ENCODE measurements at regions not wholly inside any gene's neighbourhood (a gene's known extent, or its start where the extent isn't known, plus 50 kb on each side); places are given as distances from the start of the nearest gene placed in this dataset.
A peak's percentile ranks its signal among the peaks of the same experiment; 100 is the strongest.
"Not testable (repeated sequence)": the region's sequence is repeated elsewhere in the genome, so short reads cannot be mapped to it uniquely, and the experiment has no call there.

- Histone ChIP-seq H3K36me3 (no peaks in the 10 kb centered on the region), H3K27ac (no peak overlapping the region), H3K4me3 (no peak overlapping the region), H3K27me3 (no peaks in the 10 kb centered on the region), H3K4me1 (no peaks in the 10 kb centered on the region), H3K9me3 (peaks cover 0 to 3% (median 0%) of the 10 kb centered on the region in 4 donors)
- peak in 1 of 2 donors; percentile 31 for DNase-seq
- no peak for TF ChIP-seq POLR2A (IDR thresholded peaks at IDR 0.05)
- TF ChIP-seq POLR2AphosphoS5 (IDR thresholded peaks at IDR 0.05): no peak
- TF ChIP-seq EP300 (IDR thresholded peaks at IDR 0.05): no peak
- TF ChIP-seq CTCF (IDR thresholded peaks at IDR 0.05): no peak
- 76 to 97% (median 86%) methylated on average over 3 of the region's 3 CpGs for WGBS, 5 donors
- intact Hi-C loops (cut with DNase I; ENCODE audit: low total_unique reads): no loop called here
These were observed 80.8 kb upstream of the RNU2-1 start for GRCh38 chr17:43314611-43315011.

- TF ChIP-seq POLR2A (IDR thresholded peaks at IDR 0.05): no peak
- no peak for TF ChIP-seq CTCF (IDR thresholded peaks at IDR 0.05)
- TF ChIP-seq POLR2AphosphoS5 (IDR thresholded peaks at IDR 0.05): no peak
- no peak for TF ChIP-seq EP300 (IDR thresholded peaks at IDR 0.05)
- H3K27ac ChIP-seq: no peak overlapping the region
- H3K4me3 ChIP-seq: no peak overlapping the region
- no peaks in the 10 kb centered on the region for H3K9me3 ChIP-seq
- 79 to 93% (median 90%) methylated on average over 5 of the region's 5 CpGs for WGBS, 5 donors
- H3K4me1 ChIP-seq: no peaks in the 10 kb centered on the region
- no peaks in the 10 kb centered on the region for H3K36me3 ChIP-seq
- intact Hi-C loops (cut with DNase I; ENCODE audit: low total_unique reads): no loop called here
- no peaks in the 10 kb centered on the region for H3K27me3 ChIP-seq
- DNase-seq: no peak
These were observed 78.2 kb upstream of the RNU2-1 start for GRCh38 chr17:43312011-43312410.

- no peak for TF ChIP-seq POLR2AphosphoS5 (IDR thresholded peaks at IDR 0.05)
- TF ChIP-seq CTCF (IDR thresholded peaks at IDR 0.05): no peak
- TF ChIP-seq EP300 (IDR thresholded peaks at IDR 0.05): no peak
- TF ChIP-seq POLR2A (IDR thresholded peaks at IDR 0.05): no peak
- intact Hi-C loops (cut with DNase I; ENCODE audit: low total_unique reads): no loop called here
- Histone ChIP-seq H3K4me1 (no peaks in the 10 kb centered on the region), H3K9me3 (no peaks in the 10 kb centered on the region), H3K4me3 (no peak overlapping the region), H3K27ac (no peak overlapping the region), H3K27me3 (no peaks in the 10 kb centered on the region), H3K36me3 (no peaks in the 10 kb centered on the region)
- WGBS, 5 donors: 19 to 39% (median 31%) methylated on average over 11 to 12 of the region's 12 CpGs
- DNase-seq: no peak
These were observed 75.9 kb upstream of the RNU2-1 start for GRCh38 chr17:43309505-43310332.

GRCh38 chr17:43308999-43309398, 75.2 kb upstream of the RNU2-1 start:
- Histone ChIP-seq H3K27ac (no peak overlapping the region), H3K4me3 (no peak overlapping the region), H3K36me3 (no peaks in the 10 kb centered on the region), H3K27me3 (no peaks in the 10 kb centered on the region), H3K9me3 (no peaks in the 10 kb centered on the region), H3K4me1 (no peaks in the 10 kb centered on the region)
- intact Hi-C loops (cut with DNase I; ENCODE audit: low total_unique reads): no loop called here
- no peak for DNase-seq
- 76 to 82% (median 80%) methylated on average over 6 of the region's 6 CpGs for WGBS, 5 donors
- TF ChIP-seq CTCF (IDR thresholded peaks at IDR 0.05) (no peak), POLR2A (IDR thresholded peaks at IDR 0.05) (no peak), EP300 (IDR thresholded peaks at IDR 0.05) (no peak), POLR2AphosphoS5 (IDR thresholded peaks at IDR 0.05) (no peak)

GRCh38 chr17:43304792-43305191, 71.0 kb upstream of the RNU2-1 start:
- H3K36me3 ChIP-seq; H3K4me1 ChIP-seq; H3K27me3 ChIP-seq; H3K4me3 ChIP-seq; intact Hi-C loops (cut with DNase I; ENCODE audit: low total_unique reads); DNase-seq; H3K27ac ChIP-seq; H3K9me3 ChIP-seq: not testable (repeated sequence)
- WGBS, 5 donors: 94 to 98% (median 96%) methylated on average over 10 to 13 of the region's 23 CpGs; no CpG with 5 or more reads in 2 of the 5 donors

GRCh38 chr17:43303049-43303448, 69.3 kb upstream of the RNU2-1 start:
- H3K36me3 ChIP-seq; H3K27me3 ChIP-seq; DNase-seq; H3K9me3 ChIP-seq; H3K4me3 ChIP-seq; H3K4me1 ChIP-seq; H3K27ac ChIP-seq; intact Hi-C loops (cut with DNase I; ENCODE audit: low total_unique reads): not testable (repeated sequence)
- WGBS, 5 donors: no CpG with 5 or more reads among the region's 5 CpGs

GRCh38 chr17:43299300-43300076, 65.7 kb upstream of the RNU2-1 start:
- H3K27ac ChIP-seq; DNase-seq; H3K4me1 ChIP-seq; intact Hi-C loops (cut with DNase I; ENCODE audit: low total_unique reads); H3K36me3 ChIP-seq; H3K4me3 ChIP-seq; H3K9me3 ChIP-seq; H3K27me3 ChIP-seq: not testable (repeated sequence)
- no CpG with 5 or more reads among the region's 37 CpGs for WGBS, 5 donors
